HG02885 (cell line): ENCODE measurements at regions not wholly inside any gene's neighbourhood (a gene's known extent, or its start where the extent isn't known, plus 50 kb on each side); places are given as distances from the start of the nearest gene placed in this dataset.
"Not testable (repeated sequence)": the region's sequence is repeated elsewhere in the genome, so short reads cannot be mapped to it uniquely, and the experiment has no call there.

ENCODE experiments used
- ATAC-seq: cut with Tn5 transposase; IDR thresholded peaks from one replicate; pipeline ENCODE4 v1.9.1; 2021; ENCODE audit warnings: mild to moderate bottlenecking; ENCODE audit not compliant: unreplicated experiment, poor library complexity

GRCh38 chr11:92046103-92046502 is 178.5 kb upstream of the FAT3 start:
- ATAC-seq, result no peak

DNA sequence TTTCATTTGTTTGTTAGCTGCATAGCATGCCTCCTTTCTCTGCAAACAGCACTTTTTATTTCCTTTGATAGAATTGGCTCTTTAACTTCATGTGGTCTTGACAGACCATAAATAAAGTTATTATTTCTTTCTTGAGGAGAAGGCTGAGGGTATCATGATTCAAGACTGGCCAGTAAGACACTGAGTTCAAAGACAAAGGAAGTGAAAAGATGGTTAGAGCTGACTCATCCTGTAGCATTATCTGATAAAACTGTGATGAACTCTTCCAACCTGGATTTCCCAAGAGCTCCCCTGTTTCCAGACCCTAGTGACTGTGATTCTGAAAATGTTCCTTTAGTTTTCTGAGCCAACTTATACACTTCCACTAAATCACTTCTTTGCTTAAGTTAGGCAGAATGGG is 179.3 kb upstream of the FAT3 start:
- no peak for ATAC-seq

DNA sequence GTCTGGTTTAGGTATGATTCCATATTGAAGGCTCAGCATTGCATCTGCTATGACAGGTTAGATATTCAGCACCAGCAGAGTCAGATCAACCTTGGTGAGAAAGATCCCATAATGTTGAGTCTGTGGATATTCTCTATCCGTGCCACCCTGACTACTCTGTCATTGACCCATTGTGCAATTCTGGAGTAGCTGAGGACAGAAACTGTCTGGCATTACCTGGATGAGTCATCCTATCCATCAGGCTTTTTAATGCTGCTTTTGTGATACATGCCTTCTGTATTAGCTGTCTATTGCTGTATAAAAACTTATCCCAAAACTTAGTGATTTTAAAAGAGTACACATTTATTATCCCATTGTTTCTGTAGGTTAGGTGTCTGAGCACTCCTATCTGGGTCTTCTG is 189.1 kb upstream of the FAT3 start:
- no peak for ATAC-seq

DNA sequence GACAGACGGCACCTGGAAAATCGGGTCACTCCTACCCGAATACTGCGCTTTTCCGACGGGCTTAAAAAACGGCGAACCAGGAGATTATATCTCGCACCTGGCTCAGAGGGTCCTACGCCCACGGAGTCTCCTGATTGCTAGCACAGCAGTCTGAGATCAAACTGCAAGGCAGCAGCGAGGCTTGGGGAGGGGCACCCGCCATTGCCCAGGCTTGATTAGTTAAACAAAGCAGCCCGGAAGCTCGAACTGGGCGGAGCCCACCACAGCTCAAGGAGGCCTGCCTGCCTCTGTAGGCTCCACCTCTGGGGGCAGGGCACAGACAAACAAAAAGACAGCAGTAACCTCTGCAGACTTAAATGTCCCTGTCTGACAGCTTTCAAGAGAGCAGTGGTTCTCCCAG is 197.5 kb upstream of the FAT3 start:
- not testable (repeated sequence) for ATAC-seq

DNA sequence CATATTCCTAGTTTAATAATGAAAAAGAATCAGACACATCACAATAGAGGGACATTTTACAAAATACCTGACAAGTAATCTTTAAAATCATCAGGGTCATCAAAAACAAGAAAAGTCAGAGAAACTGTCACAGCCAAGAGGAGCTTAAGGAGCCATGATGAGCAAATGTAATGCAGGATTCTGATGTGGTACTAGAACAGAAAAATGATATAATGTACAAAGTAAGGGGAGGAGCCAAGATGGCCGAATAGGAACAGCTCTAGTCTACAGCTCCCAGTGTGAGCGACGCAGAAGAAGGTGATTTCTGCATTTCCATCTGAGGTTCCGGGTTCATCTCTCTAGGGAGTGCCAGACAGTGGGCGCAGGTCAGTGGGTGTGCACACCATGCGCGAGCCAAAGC is 198.0 kb upstream of the FAT3 start:
- ATAC-seq, result no peak

- ATAC-seq, result no peak
These were observed 199.8 kb upstream of the FAT3 start for GRCh38 chr11:92024788-92025187.

DNA sequence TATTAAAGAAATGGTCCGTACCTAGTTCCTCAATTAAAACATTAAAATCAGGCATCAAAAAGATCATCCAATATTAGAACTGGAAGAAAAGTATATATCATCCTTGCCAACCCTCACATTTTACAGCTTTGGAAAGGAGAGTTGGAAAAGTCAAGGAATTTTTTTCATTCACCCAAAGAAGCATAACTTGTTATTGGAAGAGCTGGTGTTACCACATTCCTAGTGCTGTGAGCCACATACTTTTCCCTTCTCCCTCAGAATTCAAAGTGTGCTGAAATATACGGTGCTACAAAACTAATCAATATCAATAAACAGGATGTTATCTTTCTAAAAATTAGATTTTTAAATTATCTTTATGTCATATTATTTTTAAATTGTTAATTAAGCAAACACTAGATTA is 202.1 kb upstream of the FAT3 start:
- no peak for ATAC-seq

- ATAC-seq, result no peak
These were observed 206.3 kb upstream of the FAT3 start for GRCh38 chr11:92018332-92018731.

GRCh38 chr11:92008249-92008648 is 216.4 kb upstream of the FAT3 start:
- ATAC-seq, result no peak

DNA sequence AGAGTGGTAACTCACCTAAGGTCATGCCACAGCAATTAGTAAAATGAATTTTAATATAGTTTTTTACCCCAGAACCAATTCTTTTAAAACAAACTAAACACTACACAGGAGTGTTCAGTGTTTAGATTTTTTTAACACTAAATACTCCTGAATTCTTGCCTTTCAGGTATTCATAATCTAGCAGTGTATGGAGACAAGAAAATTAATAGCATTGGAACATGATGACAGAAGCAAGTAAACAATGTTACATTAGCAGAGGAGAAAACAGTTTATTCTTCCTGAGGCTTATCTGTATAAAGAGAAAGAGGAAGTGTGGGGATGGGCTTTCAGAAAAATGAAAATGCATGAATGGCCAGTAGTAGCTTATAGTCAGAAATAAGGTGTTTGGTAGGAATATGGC is 222.1 kb upstream of the FAT3 start:
- ATAC-seq, result no peak

GRCh38 chr11:91998481-91998880 is 226.1 kb upstream of the FAT3 start:
- ATAC-seq, result no peak

- ATAC-seq, result no peak
These were observed 227.4 kb upstream of the FAT3 start for GRCh38 chr11:91997226-91997625.

- ATAC-seq, result no peak
These were observed 228.1 kb upstream of the FAT3 start for GRCh38 chr11:91996526-91996925.

GRCh38 chr11:91988443-91988842 is 236.2 kb upstream of the FAT3 start:
- ATAC-seq, result not testable (repeated sequence)

- ATAC-seq, result no peak
These were observed 238.4 kb upstream of the FAT3 start for GRCh38 chr11:91986218-91986617.

DNA sequence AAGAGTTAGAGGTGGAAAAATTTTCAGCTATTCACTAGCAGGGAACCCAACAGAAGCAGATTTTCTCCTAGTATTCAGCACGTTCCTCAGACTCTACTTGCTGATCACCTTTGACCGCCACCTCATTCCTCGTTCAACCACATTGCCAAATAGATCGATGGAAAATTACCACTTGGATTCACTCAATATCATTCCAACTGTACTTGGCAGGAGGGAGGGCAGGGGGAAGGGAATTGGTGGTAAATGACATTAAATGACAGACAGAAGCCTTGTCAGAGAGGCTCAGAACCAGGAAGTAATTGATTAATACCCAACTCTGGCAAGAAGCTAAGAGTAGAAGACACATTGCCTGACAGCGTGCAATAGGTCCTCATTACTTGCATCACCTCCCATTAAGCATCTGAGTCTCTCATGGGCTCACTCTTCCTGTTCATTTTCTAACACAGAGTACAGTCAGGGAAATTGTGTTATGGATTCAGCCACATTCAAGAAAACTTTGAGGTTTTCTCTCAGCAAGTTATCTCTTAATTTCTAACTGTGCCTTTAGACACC is 240.5 kb upstream of the FAT3 start:
- ATAC-seq, result no peak

- ATAC-seq, result no peak
These were observed 242.6 kb upstream of the FAT3 start for GRCh38 chr11:91981995-91982394.

- ATAC-seq, result no peak
These were observed 244.8 kb upstream of the FAT3 start for GRCh38 chr11:91979775-91980174.

DNA sequence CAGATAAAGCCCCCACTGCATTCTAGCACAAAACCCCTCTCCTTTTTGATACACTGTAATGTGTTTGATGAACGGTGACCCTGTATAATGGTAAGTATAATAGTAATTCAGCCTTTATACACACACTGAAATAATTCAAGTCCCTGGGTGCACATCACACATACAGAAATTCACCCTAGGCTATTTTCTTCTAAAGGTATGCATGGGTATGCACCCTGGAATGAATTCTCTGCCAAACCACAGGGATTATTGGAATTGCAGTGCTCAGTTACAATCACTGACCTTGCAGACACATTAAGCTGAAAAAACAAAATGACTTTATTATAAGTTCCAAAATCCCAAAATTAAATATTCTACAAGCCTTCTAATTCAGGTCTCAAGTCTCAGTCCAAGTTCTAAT is 245.9 kb upstream of the FAT3 start:
- no peak for ATAC-seq

- no peak for ATAC-seq
These were observed 251.9 kb upstream of the FAT3 start for GRCh38 chr11:91972665-91973266.

- no peak for ATAC-seq
These were observed 254.0 kb upstream of the FAT3 start for GRCh38 chr11:91970624-91971023.

- no peak for ATAC-seq
These were observed 255.1 kb upstream of the FAT3 start for GRCh38 chr11:91969486-91969885.

DNA sequence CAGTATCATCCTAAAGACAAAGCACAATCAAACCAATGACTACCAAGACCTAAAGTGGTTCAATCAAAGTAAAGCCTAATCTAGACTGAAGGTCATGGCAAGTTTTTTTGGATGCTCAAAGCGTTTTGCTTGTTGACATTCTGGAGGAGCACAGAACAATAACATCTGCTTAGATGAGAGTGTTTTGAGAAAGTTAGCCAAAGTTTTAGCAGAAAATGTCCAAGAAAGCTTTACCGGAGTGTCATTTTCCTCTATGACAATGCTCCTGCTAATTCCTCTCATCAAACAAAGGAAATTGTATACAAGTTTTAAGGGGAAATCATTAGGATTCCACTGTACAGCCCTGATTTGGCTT is 256.9 kb upstream of the FAT3 start:
- no peak for ATAC-seq
